NCI-H526 treated with DMSO at 0.1 percent for 48 hours (cell line): ENCODE measurements at regions not wholly inside any gene's neighbourhood (a gene's known extent, or its start where the extent isn't known, plus 50 kb on each side); places are given as distances from the start of the nearest gene placed in this dataset.
"Not testable (repeated sequence)": the region's sequence is repeated elsewhere in the genome, so short reads cannot be mapped to it uniquely, and the experiment has no call there.

Experiments
- DNase-seq: peaks from one replicate; lab custom pipeline; 2025; lab: John Stamatoyannopoulos, UW

- DNase-seq = no peak
These were observed 175.4 kb downstream of the SQOR start for GRCh38 chr15:45810201-45810600.

DNA sequence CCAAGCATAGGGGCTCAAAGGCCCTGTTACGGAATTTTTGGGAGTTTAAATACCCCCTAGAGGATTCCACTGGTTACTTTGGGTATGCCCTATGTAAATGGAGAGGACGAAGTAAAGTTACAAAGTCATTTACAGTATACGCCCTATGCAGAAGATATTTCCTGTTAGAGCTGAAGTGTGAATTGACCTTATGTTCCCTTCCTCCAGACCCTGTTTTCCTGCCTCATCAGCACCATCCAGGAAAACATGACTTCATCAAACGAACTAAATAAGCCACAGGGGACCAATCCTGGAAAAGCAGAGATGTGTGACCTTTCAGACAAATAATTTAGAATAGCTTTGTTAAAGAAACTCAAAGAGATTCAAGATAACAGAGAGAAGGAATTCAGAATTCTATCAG is 177.4 kb downstream of the SQOR start:
- DNase-seq = no peak

- DNase-seq = not testable (repeated sequence)
These were observed 182.7 kb downstream of the SQOR start for GRCh38 chr15:45817578-45817977.

GRCh38 chr15:45821390-45821789 is 186.6 kb downstream of the SQOR start:
- DNase-seq = no peak

DNA sequence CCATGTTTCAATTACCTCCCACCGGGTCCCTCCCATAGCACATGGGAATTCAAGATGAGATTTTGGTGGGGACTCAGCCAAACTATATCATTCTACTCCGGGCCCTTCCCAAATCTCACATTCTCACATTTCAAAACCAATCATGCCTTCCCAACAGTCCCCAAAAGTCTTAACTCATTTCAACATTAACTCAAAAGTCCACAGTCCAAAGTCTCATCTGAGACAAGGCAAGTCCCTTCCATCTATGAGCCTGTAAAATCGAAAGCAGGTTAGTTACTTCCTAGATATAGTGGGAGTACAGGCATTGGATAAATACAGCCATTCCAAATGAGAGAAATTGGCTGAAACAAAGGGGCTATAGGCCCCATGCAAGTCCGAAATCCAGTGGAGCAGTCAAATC is 188.1 kb downstream of the SQOR start:
- not testable (repeated sequence) for DNase-seq

GRCh38 chr15:45827275-45827674 is 192.4 kb downstream of the SQOR start:
- DNase-seq = no peak

- DNase-seq = no peak
These were observed 192.9 kb downstream of the SQOR start for GRCh38 chr15:45827766-45828165.

- no peak for DNase-seq
These were observed 194.7 kb downstream of the SQOR start for GRCh38 chr15:45829336-45830153.

- DNase-seq = no peak
These were observed 197.0 kb downstream of the SQOR start for GRCh38 chr15:45831787-45832186.

- DNase-seq = no peak
These were observed 199.8 kb downstream of the SQOR start for GRCh38 chr15:45834622-45835021.

DNA sequence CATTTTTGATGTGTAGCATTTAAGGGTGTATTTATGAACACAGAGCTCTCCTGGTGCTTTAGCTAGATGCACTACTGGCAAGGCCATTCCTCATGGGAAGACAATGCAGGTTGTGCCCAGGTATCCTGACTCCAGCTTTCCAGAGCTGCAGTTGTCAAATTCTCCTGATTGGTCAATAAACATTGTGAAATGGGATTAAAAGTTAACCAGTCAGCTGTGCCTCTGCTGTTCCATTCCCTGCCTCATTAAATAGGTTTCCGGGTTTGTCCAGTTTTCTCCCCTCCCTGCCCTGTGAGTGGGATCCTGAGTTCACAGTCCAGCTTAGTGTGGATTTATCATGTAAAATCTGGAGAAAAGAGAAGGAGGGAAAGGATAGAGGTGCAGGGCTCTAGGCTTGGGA is 207.3 kb downstream of the SQOR start:
- no peak for DNase-seq

DNA sequence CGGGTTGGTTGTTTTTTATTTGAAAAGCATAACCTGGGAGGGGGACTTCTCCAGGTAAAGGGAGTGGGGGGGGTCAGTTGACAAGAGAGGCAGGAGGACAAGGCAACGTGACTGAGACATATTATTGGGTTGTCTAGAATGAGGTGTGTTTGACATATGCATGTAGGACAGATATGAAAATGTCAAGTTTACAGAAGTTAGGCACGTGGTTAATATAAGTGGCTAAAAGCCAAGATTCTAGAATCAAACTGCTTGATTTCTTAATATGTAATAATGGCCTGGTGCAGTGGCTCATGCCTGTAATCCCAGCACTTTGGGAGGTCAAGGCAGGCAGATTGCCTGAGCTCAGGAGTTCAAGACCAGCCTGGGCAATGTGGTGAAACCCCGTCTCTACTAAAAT is 212.8 kb downstream of the SQOR start:
- no peak for DNase-seq

DNA sequence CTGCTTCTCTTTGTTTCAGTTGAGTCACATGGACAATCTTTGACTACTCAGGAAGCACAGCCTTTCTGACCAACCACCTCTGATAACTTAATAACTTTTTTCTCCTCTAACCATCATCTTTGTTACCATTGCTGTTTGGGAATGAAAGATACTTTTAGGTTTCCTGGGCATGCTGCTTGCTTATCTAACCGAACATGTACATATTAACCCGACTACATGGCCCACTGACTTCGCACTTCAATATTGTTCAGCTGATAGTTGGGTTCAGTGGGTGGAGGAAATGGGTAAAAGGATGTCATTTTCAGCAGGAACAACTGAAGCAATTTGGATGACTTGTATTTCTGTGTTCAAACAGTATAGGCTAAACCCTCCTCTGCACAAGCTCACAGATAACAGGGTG is 214.3 kb downstream of the SQOR start:
- DNase-seq = no peak

DNA sequence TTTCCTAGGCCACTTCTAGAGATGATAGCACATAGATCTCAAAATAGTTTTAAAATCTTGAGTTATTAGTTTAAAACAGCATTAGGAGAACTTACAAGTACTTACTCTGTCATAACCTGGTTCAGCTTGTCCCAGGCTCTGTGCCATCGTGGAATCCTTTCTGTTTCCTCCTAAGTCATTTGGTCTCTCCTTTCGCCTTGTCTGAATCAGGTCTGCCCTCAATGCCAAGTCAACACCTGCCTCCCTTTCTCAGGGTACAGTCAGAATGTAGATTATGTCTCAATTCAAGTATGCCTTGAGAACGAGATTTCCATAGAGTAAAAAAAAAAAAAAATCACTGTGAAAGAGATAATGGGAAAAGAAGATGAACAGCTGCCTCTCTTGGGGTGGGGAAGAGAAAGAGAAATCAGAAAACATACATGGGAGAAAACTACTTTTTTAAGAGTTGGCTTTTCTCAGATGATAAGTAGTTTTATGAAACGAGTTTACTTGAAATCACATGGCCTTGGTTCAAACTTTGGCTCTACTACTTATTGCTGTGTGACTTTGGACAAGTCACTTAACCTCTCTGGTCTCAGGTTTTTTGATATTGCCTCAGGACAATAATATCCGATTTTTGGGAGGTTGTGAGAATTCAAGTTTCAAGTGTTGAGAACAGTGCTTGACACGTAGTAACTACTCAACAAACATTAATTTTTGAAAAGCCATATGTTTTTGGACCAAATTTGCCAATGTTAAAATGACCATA is 219.8 kb downstream of the SQOR start:
- DNase-seq = no peak

DNA sequence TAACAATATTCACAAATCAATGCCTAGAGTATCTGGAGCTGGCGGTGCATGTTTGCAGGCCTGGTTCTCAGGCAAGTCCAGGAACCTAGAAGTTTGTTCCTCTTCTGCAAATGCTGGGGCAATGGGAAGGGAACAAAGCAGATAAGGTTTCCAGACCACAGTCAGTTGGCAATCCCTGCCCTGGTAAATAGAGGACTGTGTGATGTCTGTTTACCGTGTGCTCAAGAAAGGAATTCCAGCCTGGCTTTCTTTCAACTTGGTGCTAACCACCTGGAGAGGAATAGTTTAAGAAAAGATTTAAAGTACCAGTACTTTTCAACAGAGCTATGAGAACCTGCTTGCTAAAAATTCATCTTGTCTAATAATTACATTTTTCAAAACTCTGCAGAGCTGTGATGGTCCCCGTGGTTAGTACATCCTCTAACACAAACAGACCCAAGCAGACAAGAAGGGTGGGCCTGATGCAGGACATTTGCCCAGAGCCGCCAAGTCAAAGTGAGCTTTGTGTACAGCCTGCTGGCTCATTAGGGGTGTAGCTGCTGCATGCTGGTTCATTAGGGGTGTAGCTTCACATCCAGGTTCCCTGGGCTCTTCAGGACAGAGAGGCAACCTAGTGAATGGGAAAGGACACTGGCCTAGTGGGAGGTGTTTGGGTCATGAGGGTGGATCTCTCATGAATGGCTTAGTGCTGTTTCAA is 220.5 kb downstream of the SQOR start:
- DNase-seq = no peak

- no peak for DNase-seq
These were observed 221.2 kb downstream of the SQOR start for GRCh38 chr15:45855907-45856579.

GRCh38 chr15:45857291-45857690 is 222.5 kb downstream of the SQOR start:
- DNase-seq = no peak

- no peak for DNase-seq
These were observed 223.7 kb downstream of the SQOR start for GRCh38 chr15:45858491-45858890.

- DNase-seq = no peak
These were observed 227.2 kb downstream of the SQOR start for GRCh38 chr15:45862034-45862433.

DNA sequence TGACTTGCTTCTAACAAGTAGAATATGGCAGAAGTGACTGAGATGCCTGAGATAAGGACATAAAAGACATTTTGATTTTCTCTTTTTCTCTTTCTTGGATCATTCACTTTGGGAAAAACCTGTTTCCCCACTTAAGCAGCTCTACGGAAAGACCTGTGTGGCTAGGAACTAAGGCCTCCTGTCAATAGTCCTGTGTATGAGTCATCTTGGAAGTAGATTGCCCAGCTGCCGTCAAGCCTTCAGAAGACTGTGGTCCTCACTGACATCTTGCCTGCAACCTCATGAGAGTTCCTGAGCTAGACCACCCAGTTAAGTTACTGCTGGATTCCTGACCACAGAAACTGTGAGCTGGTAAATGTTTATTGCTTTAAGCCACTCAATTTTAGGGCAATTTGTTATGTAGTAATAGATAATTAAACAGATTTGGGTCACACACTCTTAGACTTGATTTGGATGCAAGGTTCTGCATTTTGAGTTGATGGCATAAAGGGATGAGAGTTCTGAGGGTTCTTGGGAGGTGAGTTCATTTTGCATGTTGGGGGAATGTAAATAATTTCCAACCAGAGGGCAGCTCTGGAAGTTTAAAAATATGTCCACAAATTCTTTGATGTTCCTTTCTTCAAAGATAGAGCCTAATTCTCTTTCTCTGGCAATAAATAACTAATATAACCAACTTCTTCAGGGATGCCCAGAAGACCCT is 229.2 kb downstream of the SQOR start:
- no peak for DNase-seq

DNA sequence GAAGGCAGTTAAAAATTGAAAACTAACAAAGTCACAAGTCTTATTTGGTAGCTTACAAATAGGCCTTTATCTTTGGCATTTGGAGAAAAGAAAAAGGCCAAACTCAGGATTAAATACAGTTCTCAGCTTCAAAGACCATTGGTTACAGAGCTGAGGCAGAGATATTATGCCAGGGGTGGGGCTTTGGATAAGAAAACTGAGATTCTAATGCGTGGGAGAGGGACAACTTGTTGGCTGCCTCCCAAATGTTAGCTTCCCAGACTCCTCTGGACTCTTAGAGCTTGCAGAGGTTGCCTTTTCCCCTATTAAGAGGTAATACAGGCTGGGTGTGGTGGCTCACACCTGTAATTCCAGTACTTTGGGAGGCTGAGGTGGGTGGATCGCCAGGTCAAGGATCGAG is 231.8 kb downstream of the SQOR start:
- no peak for DNase-seq

DNA sequence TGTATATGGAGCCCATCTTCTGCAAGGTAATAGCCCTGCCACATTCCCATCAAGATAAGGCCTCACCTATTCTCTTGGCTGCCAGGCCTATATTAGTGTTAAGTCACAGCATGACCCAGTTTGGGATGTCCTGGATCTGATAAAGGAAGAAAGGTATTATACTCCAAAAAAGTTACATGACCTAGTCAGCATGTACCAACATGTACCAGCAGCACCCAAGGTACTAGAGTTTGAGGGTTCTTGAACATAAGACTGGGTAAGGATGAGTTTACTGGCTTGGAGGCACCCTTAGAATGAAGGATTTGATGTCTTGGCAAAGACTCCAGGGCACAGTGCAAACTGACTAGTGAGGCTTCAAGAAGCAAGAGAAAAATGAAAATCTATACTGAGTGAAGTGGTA is 232.5 kb downstream of the SQOR start:
- DNase-seq = no peak
